HCT116 (cell line): ENCODE measurements at regions not wholly inside any gene's neighbourhood (a gene's known extent, or its start where the extent isn't known, plus 50 kb on each side); places are given as distances from the start of the nearest gene placed in this dataset.

Experiments used
- CBX3 ChIP-seq: IDR thresholded peaks from 2 replicates; pipeline ENCODE4 v1.6.1; 2012; ENCODE audit warnings: low read depth
- EZH2 ChIP-seq: fragments of 200-600 bp; sonication (generic); IDR thresholded peaks from 2 replicates; pipeline ENCODE4 v1.6.1; 2017; ENCODE audit warnings: antibody characterized with exemption, mixed run types
- POLR2A ChIP-seq: IDR thresholded peaks from 2 replicates; pipeline ENCODE4 v1.7.0; 2011; ENCODE audit warnings: borderline replicate concordance; ENCODE audit not compliant: insufficient read depth, insufficient read length; ENCODE audit errors: extremely low read depth
- YY1 ChIP-seq: IDR thresholded peaks from 2 replicates; pipeline ENCODE4 v1.6.1; 2011; ENCODE audit warnings: low read length, low read depth, moderate library complexity, mild to moderate bottlenecking; ENCODE audit not compliant: insufficient replicate concordance; ENCODE audit errors: extremely low read depth
- TF ChIP-seq, protein P1 (sequence below), 3 experiments: fragments of 200-600 bp in 1 of 3; sonication (generic) in 1 of 3; IDR thresholded peaks in 2 of 3; conservative IDR thresholded peaks in 1 of 3; 2 replicates each; pipeline ENCODE4 v1.5.1; 2012 to 2017; ENCODE audit warnings: low read depth in 2 of 3, low read length in 2 of 3, antibody characterized with exemption in 1 of 3, borderline replicate concordance in 1 of 3, control low read depth in 1 of 3, mild to moderate bottlenecking in 1 of 3, mixed read lengths in 1 of 3, mixed run types in 1 of 3, moderate library complexity in 1 of 3; ENCODE audit not compliant: insufficient read depth in 1 of 3
- TF ChIP-seq, protein P2 (sequence below): IDR thresholded peaks from 2 replicates; pipeline ENCODE4 v1.6.1; 2012; ENCODE audit warnings: low read depth

DNA sequence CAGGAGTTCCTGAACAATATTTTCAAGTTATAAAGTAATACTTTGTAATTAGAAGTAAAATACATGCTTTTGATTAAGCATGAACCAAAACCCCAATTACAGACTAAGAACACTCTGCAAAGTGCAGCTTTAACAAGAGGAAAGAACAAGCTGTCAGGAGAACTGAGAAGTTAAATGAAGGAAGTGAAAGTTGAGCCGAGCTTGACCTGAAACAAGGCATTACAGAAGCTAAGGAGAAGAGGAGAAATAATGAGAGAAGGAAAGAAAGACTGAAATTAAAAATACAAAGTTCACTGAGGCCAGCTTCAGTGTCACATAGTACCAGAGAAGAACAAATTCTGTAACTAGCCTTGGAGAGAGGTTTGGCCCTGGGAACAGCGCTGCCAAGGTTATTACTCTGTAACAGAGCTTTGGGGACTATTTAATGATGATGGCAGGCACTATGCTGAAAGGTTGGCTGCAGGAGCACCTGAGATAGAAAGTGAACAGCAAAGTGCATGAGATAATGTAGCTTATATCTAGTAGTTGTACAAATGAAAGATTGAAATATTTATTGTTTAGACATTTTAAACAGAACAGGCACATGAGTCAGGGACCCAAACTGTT is 241.9 kb upstream of the PEX5L start:
- TF ChIP-seq POLR2A (no peak), CBX3 (no peak), YY1 (no peak), EZH2 (no peak)
- TF ChIP-seq, protein P1, sequence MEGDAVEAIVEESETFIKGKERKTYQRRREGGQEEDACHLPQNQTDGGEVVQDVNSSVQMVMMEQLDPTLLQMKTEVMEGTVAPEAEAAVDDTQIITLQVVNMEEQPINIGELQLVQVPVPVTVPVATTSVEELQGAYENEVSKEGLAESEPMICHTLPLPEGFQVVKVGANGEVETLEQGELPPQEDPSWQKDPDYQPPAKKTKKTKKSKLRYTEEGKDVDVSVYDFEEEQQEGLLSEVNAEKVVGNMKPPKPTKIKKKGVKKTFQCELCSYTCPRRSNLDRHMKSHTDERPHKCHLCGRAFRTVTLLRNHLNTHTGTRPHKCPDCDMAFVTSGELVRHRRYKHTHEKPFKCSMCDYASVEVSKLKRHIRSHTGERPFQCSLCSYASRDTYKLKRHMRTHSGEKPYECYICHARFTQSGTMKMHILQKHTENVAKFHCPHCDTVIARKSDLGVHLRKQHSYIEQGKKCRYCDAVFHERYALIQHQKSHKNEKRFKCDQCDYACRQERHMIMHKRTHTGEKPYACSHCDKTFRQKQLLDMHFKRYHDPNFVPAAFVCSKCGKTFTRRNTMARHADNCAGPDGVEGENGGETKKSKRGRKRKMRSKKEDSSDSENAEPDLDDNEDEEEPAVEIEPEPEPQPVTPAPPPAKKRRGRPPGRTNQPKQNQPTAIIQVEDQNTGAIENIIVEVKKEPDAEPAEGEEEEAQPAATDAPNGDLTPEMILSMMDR (IDR thresholded peaks at IDR 0.05 in 2 of 3, conservative IDR thresholded peaks at IDR 0.05 in 1 of 3; ENCODE audit: borderline replicate concordance in 1 of 3, insufficient read depth in 1 of 3, low read depth in 2 of 3, low read length in 2 of 3) = no peak
- TF ChIP-seq, protein P2, sequence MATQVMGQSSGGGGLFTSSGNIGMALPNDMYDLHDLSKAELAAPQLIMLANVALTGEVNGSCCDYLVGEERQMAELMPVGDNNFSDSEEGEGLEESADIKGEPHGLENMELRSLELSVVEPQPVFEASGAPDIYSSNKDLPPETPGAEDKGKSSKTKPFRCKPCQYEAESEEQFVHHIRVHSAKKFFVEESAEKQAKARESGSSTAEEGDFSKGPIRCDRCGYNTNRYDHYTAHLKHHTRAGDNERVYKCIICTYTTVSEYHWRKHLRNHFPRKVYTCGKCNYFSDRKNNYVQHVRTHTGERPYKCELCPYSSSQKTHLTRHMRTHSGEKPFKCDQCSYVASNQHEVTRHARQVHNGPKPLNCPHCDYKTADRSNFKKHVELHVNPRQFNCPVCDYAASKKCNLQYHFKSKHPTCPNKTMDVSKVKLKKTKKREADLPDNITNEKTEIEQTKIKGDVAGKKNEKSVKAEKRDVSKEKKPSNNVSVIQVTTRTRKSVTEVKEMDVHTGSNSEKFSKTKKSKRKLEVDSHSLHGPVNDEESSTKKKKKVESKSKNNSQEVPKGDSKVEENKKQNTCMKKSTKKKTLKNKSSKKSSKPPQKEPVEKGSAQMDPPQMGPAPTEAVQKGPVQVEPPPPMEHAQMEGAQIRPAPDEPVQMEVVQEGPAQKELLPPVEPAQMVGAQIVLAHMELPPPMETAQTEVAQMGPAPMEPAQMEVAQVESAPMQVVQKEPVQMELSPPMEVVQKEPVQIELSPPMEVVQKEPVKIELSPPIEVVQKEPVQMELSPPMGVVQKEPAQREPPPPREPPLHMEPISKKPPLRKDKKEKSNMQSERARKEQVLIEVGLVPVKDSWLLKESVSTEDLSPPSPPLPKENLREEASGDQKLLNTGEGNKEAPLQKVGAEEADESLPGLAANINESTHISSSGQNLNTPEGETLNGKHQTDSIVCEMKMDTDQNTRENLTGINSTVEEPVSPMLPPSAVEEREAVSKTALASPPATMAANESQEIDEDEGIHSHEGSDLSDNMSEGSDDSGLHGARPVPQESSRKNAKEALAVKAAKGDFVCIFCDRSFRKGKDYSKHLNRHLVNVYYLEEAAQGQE = no peak
